A673 (cell line): ENCODE measurements at regions not wholly inside any gene's neighbourhood (a gene's known extent, or its start where the extent isn't known, plus 50 kb on each side); places are given as distances from the start of the nearest gene placed in this dataset.

Experiments used
- BruUV-seq: library from RNA; stranded (reverse); fragments of 400-500 nt; replicated peaks from 2 replicates; lab custom pipeline; 2021; lab: Mats Ljungman, UMichigan
- CTCF ChIA-PET: fragments of 300-600 bp; sonication (Branson Sonifier 250); formaldehyde crosslinking; loops from one replicate; lab custom pipeline; 2022; ENCODE audit warnings: antibody characterized with exemption; lab: Charles Lee
- POLR2A ChIA-PET: fragments of 300-600 bp; sonication (Branson Sonifier 250); formaldehyde crosslinking; loops from one replicate; lab custom pipeline; 2022; ENCODE audit warnings: antibody characterized with exemption; ENCODE audit not compliant: low non-redundant PET; lab: Charles Lee
- DNase-seq: peaks from one replicate; pipeline ENCODE4 v3.0.0-alpha.2; 2015; ENCODE audit warnings: low spot score
- H3K27ac ChIP-seq: fragments of 200-600 bp; sonication (generic); 2 replicates; pipeline ENCODE4 v1.5.1; 2016; ENCODE audit warnings: mixed run types, low read depth, mild to moderate bottlenecking, mixed read lengths, antibody characterized with exemption, low read length; ENCODE audit not compliant: poor library complexity, severe bottlenecking
- H3K27me3 ChIP-seq: fragments of 200-600 bp; sonication (generic); replicated peaks from 2 replicates; pipeline ENCODE4 v1.6.1; 2017; ENCODE audit warnings: mixed run types, low read depth, mild to moderate bottlenecking, mixed read lengths, antibody characterized with exemption, low read length; ENCODE audit not compliant: insufficient read depth, poor library complexity
- H3K36me3 ChIP-seq: fragments of 200-600 bp; sonication (generic); 2 replicates; pipeline ENCODE4 v1.6.1; 2016; ENCODE audit warnings: mixed run types, mild to moderate bottlenecking, mixed read lengths, antibody characterized with exemption, low read length; ENCODE audit not compliant: insufficient read depth, poor library complexity, severe bottlenecking
- H3K4me1 ChIP-seq: fragments of 200-600 bp; sonication (generic); 2 replicates; pipeline ENCODE4 v1.6.1; 2017; ENCODE audit warnings: mixed run types, mild to moderate bottlenecking, mixed read lengths, antibody characterized with exemption, low read length; ENCODE audit not compliant: insufficient read depth, poor library complexity, severe bottlenecking
- H3K4me3 ChIP-seq: fragments of 200-600 bp; sonication (generic); 2 replicates; pipeline ENCODE4 v1.5.1; 2016; ENCODE audit warnings: low read depth, mixed run types, mild to moderate bottlenecking, mixed read lengths, low read length; ENCODE audit not compliant: poor library complexity, severe bottlenecking
- H3K9me3 ChIP-seq: fragments of 200-600 bp; sonication (generic); 2 replicates; pipeline ENCODE4 v1.6.1; 2016; ENCODE audit warnings: mixed run types, low read depth, mild to moderate bottlenecking, mixed read lengths, antibody characterized with exemption, low read length; ENCODE audit not compliant: poor library complexity, severe bottlenecking
- EZH2 ChIP-seq: fragments of 200-600 bp; sonication (generic); IDR thresholded peaks from 2 replicates; pipeline ENCODE4 v1.6.1; 2017; ENCODE audit warnings: borderline replicate concordance, low read depth, mild to moderate bottlenecking, mixed read lengths, antibody characterized with exemption, low read length; ENCODE audit not compliant: poor library complexity, severe bottlenecking
- intact Hi-C: fragments of 100-400 bp; cut with micrococcal nuclease; formaldehyde crosslinking; loops from one replicate; pipeline ENCODE4 v1.10.0; 2022; ENCODE audit not compliant: unreplicated experiment
- TF ChIP-seq, protein P1 (sequence below): fragments of 300-800, 200-600 bp; sonication (generic); conservative IDR thresholded peaks from 2 replicates; pipeline ENCODE4 v1.5.1; 2017; ENCODE audit warnings: low read depth, mild to moderate bottlenecking, antibody characterized with exemption, low read length, moderate library complexity, mixed read lengths

DNA sequence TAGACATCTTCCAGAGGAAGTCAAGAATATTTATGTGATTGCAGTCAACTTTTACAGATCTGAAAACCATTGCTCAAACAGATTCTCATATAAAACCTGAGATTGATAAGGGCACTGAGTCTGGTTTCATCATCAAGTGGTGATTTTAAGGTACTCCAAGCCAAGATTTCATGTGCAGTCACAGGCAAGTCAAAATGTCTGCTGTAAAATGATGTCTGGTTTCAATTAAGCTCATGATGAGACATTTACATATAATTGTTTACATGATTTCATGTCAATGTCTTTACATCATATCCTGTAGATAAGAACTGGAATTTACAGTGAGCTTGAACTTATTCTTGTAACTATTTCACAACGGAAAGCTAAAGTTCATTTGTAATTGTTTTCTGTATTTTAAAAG is 1215.5 kb downstream of the ROBO2 start:
- peak; percentile 68 for DNase-seq
- intact Hi-C loops, result no loop called here
- no TSS peak for BruUV-seq
- H3K9me3 ChIP-seq, result no peaks in the 10 kb centered on the region
- H3K4me1 ChIP-seq, result peaks cover 28% of the 10 kb centered on the region
- H3K36me3 ChIP-seq, result no peaks in the 10 kb centered on the region
- POLR2A ChIA-PET, result no interaction called here
- CTCF ChIA-PET, result no interaction called here
- TF ChIP-seq EZH2, result no peak
- TF ChIP-seq, protein P1, sequence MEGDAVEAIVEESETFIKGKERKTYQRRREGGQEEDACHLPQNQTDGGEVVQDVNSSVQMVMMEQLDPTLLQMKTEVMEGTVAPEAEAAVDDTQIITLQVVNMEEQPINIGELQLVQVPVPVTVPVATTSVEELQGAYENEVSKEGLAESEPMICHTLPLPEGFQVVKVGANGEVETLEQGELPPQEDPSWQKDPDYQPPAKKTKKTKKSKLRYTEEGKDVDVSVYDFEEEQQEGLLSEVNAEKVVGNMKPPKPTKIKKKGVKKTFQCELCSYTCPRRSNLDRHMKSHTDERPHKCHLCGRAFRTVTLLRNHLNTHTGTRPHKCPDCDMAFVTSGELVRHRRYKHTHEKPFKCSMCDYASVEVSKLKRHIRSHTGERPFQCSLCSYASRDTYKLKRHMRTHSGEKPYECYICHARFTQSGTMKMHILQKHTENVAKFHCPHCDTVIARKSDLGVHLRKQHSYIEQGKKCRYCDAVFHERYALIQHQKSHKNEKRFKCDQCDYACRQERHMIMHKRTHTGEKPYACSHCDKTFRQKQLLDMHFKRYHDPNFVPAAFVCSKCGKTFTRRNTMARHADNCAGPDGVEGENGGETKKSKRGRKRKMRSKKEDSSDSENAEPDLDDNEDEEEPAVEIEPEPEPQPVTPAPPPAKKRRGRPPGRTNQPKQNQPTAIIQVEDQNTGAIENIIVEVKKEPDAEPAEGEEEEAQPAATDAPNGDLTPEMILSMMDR, result no peak
- H3K27ac ChIP-seq, result no peak overlapping the region
- no peaks in the 10 kb centered on the region for H3K27me3 ChIP-seq
- H3K4me3 ChIP-seq, result no peak overlapping the region

DNA sequence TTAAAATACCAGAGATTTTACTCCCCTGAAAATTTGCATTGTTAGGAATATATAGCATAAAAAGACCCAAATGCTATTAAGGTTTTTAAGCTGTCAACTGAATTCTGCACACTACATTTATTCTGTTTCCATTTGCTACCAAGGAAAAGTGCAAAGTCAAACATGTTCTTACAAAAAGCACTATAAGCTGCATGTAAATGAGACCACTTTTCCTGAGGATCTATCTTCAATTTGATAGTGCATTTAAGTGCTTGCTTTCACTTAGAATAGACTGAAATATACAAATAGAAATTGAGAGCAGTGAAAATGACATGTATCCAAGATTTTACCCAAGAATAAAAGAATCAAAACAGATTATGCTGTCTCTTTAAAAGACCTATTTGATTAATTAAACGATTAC is 1216.2 kb downstream of the ROBO2 start:
- no peaks in the 10 kb centered on the region for H3K36me3 ChIP-seq
- no peak overlapping the region for H3K4me3 ChIP-seq
- no peak for TF ChIP-seq EZH2
- TF ChIP-seq, protein P1, result no peak
- H3K27me3 ChIP-seq, result no peaks in the 10 kb centered on the region
- BruUV-seq, result no TSS peak
- ChIA-PET POLR2A (no interaction called here), CTCF (no interaction called here)
- peaks cover 28% of the 10 kb centered on the region for H3K4me1 ChIP-seq
- H3K9me3 ChIP-seq, result no peaks in the 10 kb centered on the region
- H3K27ac ChIP-seq, result peak overlapping the region; percentile 59
- no peak for DNase-seq
- intact Hi-C loops, result no loop called here

DNA sequence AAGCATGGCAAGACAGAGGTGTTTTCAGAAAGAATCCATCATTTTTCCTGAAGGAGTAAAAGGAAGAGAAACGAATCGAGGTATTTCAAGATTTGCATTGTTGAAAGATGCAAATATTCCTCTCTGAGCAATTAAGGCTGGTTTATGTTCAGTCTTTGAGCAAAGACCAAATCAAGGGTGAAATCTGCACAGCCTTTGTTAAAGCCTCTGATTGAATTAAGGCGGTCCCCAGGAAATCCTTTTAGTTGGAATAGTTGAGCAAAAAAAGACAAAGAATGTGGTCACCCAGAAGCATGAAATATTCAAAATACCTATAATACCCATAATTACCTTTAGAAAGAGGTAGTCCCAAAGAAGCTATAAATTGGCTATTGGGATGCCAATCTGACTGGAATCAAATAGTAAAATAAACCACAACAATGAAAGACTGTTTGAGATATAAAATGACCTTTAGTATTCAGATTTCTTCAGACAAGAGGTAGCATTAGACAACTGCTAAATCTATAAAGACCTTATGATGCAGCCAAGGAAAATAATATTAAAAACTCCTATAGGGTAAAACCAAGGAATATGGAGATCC is 1218.1 kb downstream of the ROBO2 start:
- intact Hi-C loops, result no loop called here

More for the DNA sequence above, 1218.1 kb downstream of the ROBO2 start:
- ChIA-PET CTCF (no interaction called here), POLR2A (no interaction called here)
- H3K27ac ChIP-seq, result no peak overlapping the region
- H3K27me3 ChIP-seq, result no peaks in the 10 kb centered on the region
- no peak overlapping the region for H3K4me3 ChIP-seq
- H3K36me3 ChIP-seq, result no peaks in the 10 kb centered on the region
- DNase-seq, result peak; percentile 37
- no TSS peak for BruUV-seq
- no peak for TF ChIP-seq EZH2
- TF ChIP-seq, protein P1, result no peak
- peaks cover 28% of the 10 kb centered on the region for H3K4me1 ChIP-seq
- H3K9me3 ChIP-seq, result no peaks in the 10 kb centered on the region
